Esophagus muscularis mucosa (tissue), 3 donors: ENCODE measurements at regions not wholly inside any gene's neighbourhood (a gene's known extent, or its start where the extent isn't known, plus 50 kb on each side); places are given as distances from the start of the nearest gene placed in this dataset.

ENCODE experiments used
- CTCF ChIP-seq, 3 experiments: fragments of 200-600 bp in 2 of 3; fragments of 450-650 bp in 1 of 3; sonication (generic) in 2 of 3; IDR thresholded peaks; one replicate each; pipeline ENCODE4 v1.5.1; 2017 to 2019; ENCODE audit warnings: antibody characterized with exemption in 3 of 3, mild to moderate bottlenecking in 2 of 3, moderate library complexity in 1 of 3
- POLR2A ChIP-seq: fragments of 450-650 bp; IDR thresholded peaks from one replicate; pipeline ENCODE4 v1.6.1; 2017; ENCODE audit warnings: antibody characterized with exemption, moderate library complexity, mild to moderate bottlenecking, low read depth

- TF ChIP-seq CTCF (IDR thresholded peaks at IDR 0.05) (no peak), POLR2A (no peak)
Observed at GRCh38 chr11:36753960-36754359, 155.9 kb upstream of the RAG2 start.
